ENCODE measurements at regions not wholly inside any gene's neighbourhood (a gene's known extent, or its start where the extent isn't known, plus 50 kb on each side); places are given as distances from the start of the nearest gene placed in this dataset.

GRCh38 chr1:219119839-219120238 lies 53.8 kb upstream of the LYPLAL1 start:
- ChIA-PET CTCF (no interaction called here), POLR2A (ENCODE audit: unreplicated experiment) (interaction anchor here (0.6 kb wide), 1 partner anchor 468 kb away, joined by 3 read pairs; no protein-coding TSS in a partner anchor)
- no peaks in the 10 kb centered on the region for H3K4me1 ChIP-seq (ENCODE audit: insufficient read depth, low read length)
- H4K20me1 ChIP-seq (ENCODE audit: low read length) = no peaks in the 10 kb centered on the region
- no peaks in the 10 kb centered on the region for H3K9me2 ChIP-seq (replicated peaks; ENCODE audit: low read length)
- no peaks in the 10 kb centered on the region for H3K79me2 ChIP-seq (ENCODE audit: low read length)
- H3K27me3 ChIP-seq (ENCODE audit: low read length) = no peaks in the 10 kb centered on the region
- TF ChIP-seq EZH2phosphoT487 (IDR thresholded peaks at IDR 0.05; ENCODE audit: borderline replicate concordance, low read length) = no peak
- no peak for TF ChIP-seq CTCF (conservative IDR thresholded peaks at IDR 0.05; ENCODE audit: low read depth, low read length)
- no peak for TF ChIP-seq EZH2 (IDR thresholded peaks at IDR 0.05; ENCODE audit: low read length, unreplicated experiment)
- no peak overlapping the region for H2AFZ ChIP-seq (ENCODE audit: low read length)
- no peaks in the 10 kb centered on the region for H3F3A ChIP-seq (ENCODE audit: low read length, unreplicated experiment)
- H3K36me3 ChIP-seq (ENCODE audit: low read depth, low read length) = no peaks in the 10 kb centered on the region
- no peak for DNase-seq
- intact Hi-C loops (cut with micrococcal nuclease) = no loop called here
- H3K4me2 ChIP-seq (ENCODE audit: low read length) = no peak overlapping the region
- no TSS peak for BruUV-seq (replicated peaks)
- no peak overlapping the region for H3K27ac ChIP-seq (ENCODE audit: low read length)
- H3K9me3 ChIP-seq (ENCODE audit: low read length) = no peaks in the 10 kb centered on the region
- H3K9ac ChIP-seq (ENCODE audit: low read length) = no peak overlapping the region
- ATAC-seq = no peak
- H3K4me3 ChIP-seq (ENCODE audit: low read length) = no peak overlapping the region

GRCh38 chr1:219120624-219121544 lies 52.8 kb upstream of the LYPLAL1 start:
- no peaks in the 10 kb centered on the region for H4K20me1 ChIP-seq (ENCODE audit: low read length)
- no peak overlapping the region for H2AFZ ChIP-seq (ENCODE audit: low read length)
- no peak overlapping the region for H3K4me2 ChIP-seq (ENCODE audit: low read length)
- ChIA-PET CTCF (no interaction called here), POLR2A (ENCODE audit: unreplicated experiment) (no interaction called here)
- no peaks in the 10 kb centered on the region for H3K9me2 ChIP-seq (replicated peaks; ENCODE audit: low read length)
- H3K27ac ChIP-seq (ENCODE audit: low read length) = no peak overlapping the region
- intact Hi-C loops (cut with micrococcal nuclease) = no loop called here
- no peaks in the 10 kb centered on the region for H3F3A ChIP-seq (ENCODE audit: low read length, unreplicated experiment)
- H3K36me3 ChIP-seq (ENCODE audit: low read depth, low read length) = no peaks in the 10 kb centered on the region
- no TSS peak for BruUV-seq (replicated peaks)
- no peaks in the 10 kb centered on the region for H3K27me3 ChIP-seq (ENCODE audit: low read length)
- no peak overlapping the region for H3K4me3 ChIP-seq (ENCODE audit: low read length)
- H3K9me3 ChIP-seq (ENCODE audit: low read length) = no peaks in the 10 kb centered on the region
- H3K4me1 ChIP-seq (ENCODE audit: insufficient read depth, low read length) = no peaks in the 10 kb centered on the region
- no peak for TF ChIP-seq EZH2 (IDR thresholded peaks at IDR 0.05; ENCODE audit: low read length, unreplicated experiment)
- TF ChIP-seq EZH2phosphoT487 (IDR thresholded peaks at IDR 0.05; ENCODE audit: borderline replicate concordance, low read length) = no peak
- no peaks in the 10 kb centered on the region for H3K79me2 ChIP-seq (ENCODE audit: low read length)
- no peak overlapping the region for H3K9ac ChIP-seq (ENCODE audit: low read length)
- no peak for DNase-seq
- no peak for ATAC-seq

GRCh38 chr1:219121679-219122078 lies 52.0 kb upstream of the LYPLAL1 start:
- CTCF ChIA-PET = no interaction called here
- TF ChIP-seq EZH2phosphoT487 (IDR thresholded peaks at IDR 0.05; ENCODE audit: borderline replicate concordance, low read length) (no peak), EZH2 (IDR thresholded peaks at IDR 0.05; ENCODE audit: low read length, unreplicated experiment) (no peak), CTCF (conservative IDR thresholded peaks at IDR 0.05; ENCODE audit: low read depth, low read length) (no peak)
- H3F3A ChIP-seq (ENCODE audit: low read length, unreplicated experiment) = no peaks in the 10 kb centered on the region

More at GRCh38 chr1:219121679-219122078, 52.0 kb upstream of the LYPLAL1 start:
- peak overlapping the region; percentile 3; the same call in 1 of the 2 replicates for H2AFZ ChIP-seq (ENCODE audit: low read length)
- H3K4me3 ChIP-seq (ENCODE audit: low read length) = no peak overlapping the region
- H3K9me2 ChIP-seq (replicated peaks; ENCODE audit: low read length) = no peaks in the 10 kb centered on the region
- H3K79me2 ChIP-seq (ENCODE audit: low read length) = no peaks in the 10 kb centered on the region
- no TSS peak for BruUV-seq (replicated peaks)
- H3K4me1 ChIP-seq (ENCODE audit: insufficient read depth, low read length) = no peaks in the 10 kb centered on the region
- H3K27me3 ChIP-seq (ENCODE audit: low read length) = no peaks in the 10 kb centered on the region
- no peaks in the 10 kb centered on the region for H3K36me3 ChIP-seq (ENCODE audit: low read depth, low read length)
- no peak overlapping the region for H3K27ac ChIP-seq (ENCODE audit: low read length)
- DNase-seq (no peak), ATAC-seq (no peak)
- no peaks in the 10 kb centered on the region for H3K9me3 ChIP-seq (ENCODE audit: low read length)
- POLR2A ChIA-PET (ENCODE audit: unreplicated experiment) = no interaction called here
- intact Hi-C loops (cut with micrococcal nuclease) = no loop called here
- H3K4me2 ChIP-seq (ENCODE audit: low read length) = no peak overlapping the region
- H3K9ac ChIP-seq (ENCODE audit: low read length) = no peak overlapping the region
- no peaks in the 10 kb centered on the region for H4K20me1 ChIP-seq (ENCODE audit: low read length)
